Spleen (tissue), 7 donors: ENCODE measurements at regions not wholly inside any gene's neighbourhood (a gene's known extent, or its start where the extent isn't known, plus 50 kb on each side); places are given as distances from the start of the nearest gene placed in this dataset.

Source experiments
- POLR2A ChIP-seq, 3 donors: fragments of 450-650 bp; IDR thresholded peaks; one replicate each; pipeline ENCODE4 v1.5.1; 2017; ENCODE audit warnings: antibody characterized with exemption in 3 of 3, mild to moderate bottlenecking in 1 of 3
- TF ChIP-seq, protein P1 (sequence below), 11 experiments: fragments of 200-600 bp in 7 of 11; fragments of 450-650 bp in 4 of 11; sonication (generic) in 4 of 11; IDR thresholded peaks in 8 of 11; conservative IDR thresholded peaks in 3 of 11; 1 replicate in 7 of 11; 2 replicates in 4 of 11; pipeline versions ENCODE4 v1.4.0 to v1.8.0; 2016 to 2021; ENCODE audit warnings: antibody characterized with exemption in 11 of 11, inconsistent platforms in 4 of 11, mild to moderate bottlenecking in 1 of 11
- donor health status: DM: no; HTN: no; CAD: no; lungs with moderate emphysema.
- donor health status: DM: no; HTN: no; CAD: no.
- donor health status: DM: no; HTN: no; CAD: no.

DNA sequence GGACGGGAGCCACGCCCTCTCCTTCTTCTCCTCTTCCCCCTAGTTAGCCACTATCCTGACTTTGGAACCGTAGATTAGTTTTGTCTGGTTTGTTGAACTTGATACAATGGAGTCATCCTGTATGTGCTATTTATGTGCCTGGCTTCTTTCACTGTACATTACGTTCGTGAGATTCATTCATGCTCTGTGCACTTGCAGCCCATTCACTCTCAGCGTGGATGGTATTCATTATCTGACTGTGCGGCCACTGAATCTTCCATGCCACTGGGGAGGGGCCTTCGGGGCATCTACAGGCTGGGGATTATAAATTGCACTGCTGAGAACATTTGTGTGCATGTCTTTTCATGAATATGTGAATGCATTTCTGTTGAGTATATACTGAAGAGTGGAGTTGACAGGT lies 262.5 kb downstream of the CDH26 start:
- TF ChIP-seq, protein P1, sequence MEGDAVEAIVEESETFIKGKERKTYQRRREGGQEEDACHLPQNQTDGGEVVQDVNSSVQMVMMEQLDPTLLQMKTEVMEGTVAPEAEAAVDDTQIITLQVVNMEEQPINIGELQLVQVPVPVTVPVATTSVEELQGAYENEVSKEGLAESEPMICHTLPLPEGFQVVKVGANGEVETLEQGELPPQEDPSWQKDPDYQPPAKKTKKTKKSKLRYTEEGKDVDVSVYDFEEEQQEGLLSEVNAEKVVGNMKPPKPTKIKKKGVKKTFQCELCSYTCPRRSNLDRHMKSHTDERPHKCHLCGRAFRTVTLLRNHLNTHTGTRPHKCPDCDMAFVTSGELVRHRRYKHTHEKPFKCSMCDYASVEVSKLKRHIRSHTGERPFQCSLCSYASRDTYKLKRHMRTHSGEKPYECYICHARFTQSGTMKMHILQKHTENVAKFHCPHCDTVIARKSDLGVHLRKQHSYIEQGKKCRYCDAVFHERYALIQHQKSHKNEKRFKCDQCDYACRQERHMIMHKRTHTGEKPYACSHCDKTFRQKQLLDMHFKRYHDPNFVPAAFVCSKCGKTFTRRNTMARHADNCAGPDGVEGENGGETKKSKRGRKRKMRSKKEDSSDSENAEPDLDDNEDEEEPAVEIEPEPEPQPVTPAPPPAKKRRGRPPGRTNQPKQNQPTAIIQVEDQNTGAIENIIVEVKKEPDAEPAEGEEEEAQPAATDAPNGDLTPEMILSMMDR (IDR thresholded peaks at IDR 0.05 in 8 of 11, conservative IDR thresholded peaks at IDR 0.05 in 3 of 11): no peak
- no peak for TF ChIP-seq POLR2A (IDR thresholded peaks at IDR 0.05)
